GM12874 (cell line): ENCODE measurements at regions not wholly inside any gene's neighbourhood (a gene's known extent, or its start where the extent isn't known, plus 50 kb on each side); places are given as distances from the start of the nearest gene placed in this dataset.

ENCODE experiments used
- TF ChIP-seq, protein P1 (sequence below): IDR thresholded peaks from 2 replicates; pipeline ENCODE4 v1.5.1; 2011; ENCODE audit warnings: low read depth, mild to moderate bottlenecking, control low read depth, low read length, moderate library complexity; ENCODE audit not compliant: insufficient read depth

DNA sequence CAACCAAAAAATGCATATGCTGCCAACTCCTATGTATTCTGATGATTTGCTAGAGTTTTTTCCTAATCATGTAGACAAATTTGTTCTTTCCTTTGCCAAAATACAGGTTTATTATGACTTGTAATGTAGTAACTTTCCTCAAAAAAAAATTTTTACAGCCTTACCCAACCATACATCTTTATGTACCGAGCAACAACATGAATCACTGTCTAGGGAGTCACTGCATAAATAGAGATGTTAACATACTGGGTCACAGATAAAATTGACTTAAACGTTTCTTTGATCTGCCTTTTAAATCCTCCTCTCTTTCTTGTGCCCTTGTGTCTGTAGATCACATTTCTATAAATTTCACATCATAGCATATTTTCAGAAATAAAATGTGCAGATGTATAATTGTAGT lies 143.6 kb downstream of the MBD2 start:
- TF ChIP-seq, protein P1, sequence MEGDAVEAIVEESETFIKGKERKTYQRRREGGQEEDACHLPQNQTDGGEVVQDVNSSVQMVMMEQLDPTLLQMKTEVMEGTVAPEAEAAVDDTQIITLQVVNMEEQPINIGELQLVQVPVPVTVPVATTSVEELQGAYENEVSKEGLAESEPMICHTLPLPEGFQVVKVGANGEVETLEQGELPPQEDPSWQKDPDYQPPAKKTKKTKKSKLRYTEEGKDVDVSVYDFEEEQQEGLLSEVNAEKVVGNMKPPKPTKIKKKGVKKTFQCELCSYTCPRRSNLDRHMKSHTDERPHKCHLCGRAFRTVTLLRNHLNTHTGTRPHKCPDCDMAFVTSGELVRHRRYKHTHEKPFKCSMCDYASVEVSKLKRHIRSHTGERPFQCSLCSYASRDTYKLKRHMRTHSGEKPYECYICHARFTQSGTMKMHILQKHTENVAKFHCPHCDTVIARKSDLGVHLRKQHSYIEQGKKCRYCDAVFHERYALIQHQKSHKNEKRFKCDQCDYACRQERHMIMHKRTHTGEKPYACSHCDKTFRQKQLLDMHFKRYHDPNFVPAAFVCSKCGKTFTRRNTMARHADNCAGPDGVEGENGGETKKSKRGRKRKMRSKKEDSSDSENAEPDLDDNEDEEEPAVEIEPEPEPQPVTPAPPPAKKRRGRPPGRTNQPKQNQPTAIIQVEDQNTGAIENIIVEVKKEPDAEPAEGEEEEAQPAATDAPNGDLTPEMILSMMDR: no peak

DNA sequence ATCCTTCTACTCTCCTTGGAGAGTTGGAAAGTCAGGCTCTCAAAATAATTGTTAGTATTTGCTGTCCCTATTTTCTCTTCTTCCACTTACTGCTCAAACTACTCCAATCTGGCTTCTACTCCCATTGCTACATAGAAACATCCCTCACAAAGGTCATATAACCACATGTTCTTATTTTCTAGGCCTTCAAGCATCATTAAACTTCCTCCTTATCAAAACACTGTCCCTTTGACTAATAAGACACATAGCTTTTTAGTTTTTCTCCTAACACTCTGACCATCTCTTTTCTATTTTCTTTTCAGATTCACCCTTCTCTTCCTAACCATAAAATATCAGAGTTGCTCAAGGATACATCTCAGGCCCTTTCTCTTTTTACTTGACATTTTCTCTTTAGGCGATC lies 148.3 kb downstream of the MBD2 start:
- TF ChIP-seq, protein P1: no peak

DNA sequence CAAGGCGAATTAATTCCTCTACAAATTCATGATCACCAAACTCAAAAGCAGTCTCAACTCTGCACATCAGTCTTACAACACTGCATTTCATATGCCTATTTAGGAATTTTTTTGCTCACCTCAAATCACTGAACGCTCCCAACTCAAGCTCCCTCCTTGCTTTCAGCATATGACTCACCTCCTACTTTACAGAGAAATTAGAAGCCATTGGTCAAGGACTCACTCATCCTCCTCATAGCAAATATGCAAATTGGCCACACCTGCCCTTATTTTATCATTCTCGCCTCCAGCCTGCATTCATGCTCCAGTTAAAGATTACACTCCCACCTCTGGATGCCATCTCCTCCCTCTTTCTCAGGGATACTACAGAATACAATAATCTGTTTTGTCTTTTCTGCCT lies 148.8 kb downstream of the MBD2 start:
- TF ChIP-seq, protein P1: no peak

DNA sequence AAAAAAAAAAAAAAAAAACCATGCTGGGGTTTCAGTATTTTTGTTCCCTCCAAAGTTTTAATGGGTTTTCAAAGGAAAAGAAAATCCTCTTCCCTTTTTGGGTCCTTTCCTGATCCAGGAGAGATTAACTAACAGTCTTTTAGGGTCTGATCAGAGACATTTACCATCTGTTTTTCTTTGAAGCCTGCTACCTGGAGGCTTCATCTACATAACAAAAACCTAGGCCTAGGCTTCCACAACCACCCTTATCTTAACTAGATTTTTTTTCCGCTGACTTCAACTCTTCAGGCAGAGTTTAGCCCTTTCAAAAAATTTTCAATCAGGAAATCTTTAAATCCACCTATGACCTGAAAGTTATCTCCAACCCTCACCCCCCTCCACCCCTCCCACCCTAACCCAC lies 154.7 kb downstream of the MBD2 start:
- TF ChIP-seq, protein P1: no peak

DNA sequence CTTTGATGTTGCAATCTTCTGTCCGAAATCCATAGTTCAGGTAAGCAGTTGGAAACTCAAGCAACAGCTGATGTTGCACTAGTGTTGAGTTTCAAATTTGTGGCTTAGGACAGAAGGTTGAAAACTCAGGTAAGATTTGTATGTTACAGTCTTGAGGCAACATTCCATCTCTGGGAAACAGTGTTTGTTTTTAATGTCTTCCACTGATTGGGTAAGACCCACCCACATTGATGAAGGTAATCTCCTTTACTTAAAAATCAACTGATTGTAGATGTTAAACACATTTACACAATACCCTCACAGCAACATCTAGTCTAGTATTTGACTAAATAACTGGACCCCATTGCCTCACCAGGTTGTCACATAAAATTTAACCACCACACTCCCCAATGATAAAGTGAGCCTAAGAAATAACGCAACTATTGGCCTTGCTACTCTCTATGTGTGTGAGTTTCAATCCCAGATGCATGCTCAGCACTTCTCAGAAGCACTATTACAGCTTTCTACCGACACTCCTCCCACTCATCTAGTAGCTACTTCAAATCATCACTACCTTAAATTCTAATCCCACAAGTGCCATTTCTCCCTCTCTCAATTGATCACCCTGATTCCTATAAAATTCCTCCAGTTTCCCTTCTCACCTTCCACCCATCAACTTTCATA lies 164.0 kb downstream of the MBD2 start:
- TF ChIP-seq, protein P1: no peak

DNA sequence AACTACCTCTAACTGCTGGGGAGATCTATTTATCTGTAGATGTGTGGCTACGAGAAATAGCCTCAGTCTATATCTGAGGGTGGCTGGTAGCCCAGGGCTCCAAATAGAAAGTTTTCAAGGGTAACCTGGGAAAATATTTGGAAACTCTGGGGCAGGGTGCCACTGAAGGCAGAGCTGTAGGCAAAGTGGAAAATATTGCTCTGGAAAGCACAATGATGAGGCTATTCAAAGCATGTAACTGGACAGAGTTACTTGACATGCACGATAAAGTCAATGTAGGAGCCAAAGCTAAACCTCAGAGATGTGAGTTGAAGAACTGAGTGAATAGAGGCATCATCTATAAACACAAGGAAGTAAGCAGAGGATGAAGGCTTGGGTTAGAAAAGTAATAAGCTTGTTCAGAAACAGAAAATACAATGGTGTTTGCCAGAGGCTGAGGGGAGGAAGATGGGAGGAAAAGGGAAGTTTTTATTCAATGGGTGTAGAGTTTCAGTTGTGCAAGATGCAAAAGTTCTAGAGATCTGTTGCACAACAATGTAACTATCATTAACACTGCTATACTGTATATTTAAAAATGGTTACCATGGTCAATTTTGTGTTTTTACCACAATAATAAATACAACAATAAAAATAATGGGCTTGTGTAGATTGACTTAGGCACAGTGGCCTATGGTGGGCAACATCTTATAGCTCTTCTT lies 171.6 kb downstream of the MBD2 start:
- TF ChIP-seq, protein P1: no peak

DNA sequence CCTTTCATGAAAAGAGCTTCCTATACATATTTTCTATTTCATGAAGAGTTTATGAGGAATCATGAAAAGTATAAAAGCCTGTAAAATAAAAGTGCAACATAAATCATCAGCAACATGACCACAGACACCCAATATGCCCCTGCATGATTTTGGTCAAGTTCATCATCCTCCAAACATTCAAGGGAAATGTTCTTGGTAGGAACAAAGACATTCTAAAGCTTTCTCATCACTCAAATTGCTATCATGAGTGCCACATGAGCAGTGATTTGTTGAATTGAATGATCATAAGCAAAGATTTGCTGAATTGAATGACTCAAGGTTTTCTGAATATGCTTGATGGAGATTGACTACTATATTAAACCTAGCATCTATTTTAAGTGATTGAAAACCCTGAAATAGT lies 172.2 kb downstream of the MBD2 start:
- TF ChIP-seq, protein P1: no peak
